Retinal pigment epithelial cell (primary cell): ENCODE measurements at regions not wholly inside any gene's neighbourhood (a gene's known extent, or its start where the extent isn't known, plus 50 kb on each side); places are given as distances from the start of the nearest gene placed in this dataset.

ENCODE experiments used
- DNase-seq: peaks from one replicate; pipeline ENCODE4 v3.0.0-alpha.2; 2010; ENCODE audit warnings: low read depth
- H3K4me3 ChIP-seq: 2 replicates; pipeline ENCODE4 v1.5.1; 2011; ENCODE audit warnings: mild to moderate bottlenecking, low read length, control low read depth, moderate library complexity
- CTCF ChIP-seq: conservative IDR thresholded peaks from 2 replicates; pipeline ENCODE4 v1.5.1; 2011; ENCODE audit warnings: low read depth, low read length, control low read depth, inconsistent platforms

- no peak for DNase-seq
- H3K4me3 ChIP-seq = no peak overlapping the region
- no peak for TF ChIP-seq CTCF
These were observed 359.5 kb upstream of the ANKRD30A start for GRCh38 chr10:36765782-36766414.

GRCh38 chr10:36764823-36765222, 360.6 kb upstream of the ANKRD30A start:
- TF ChIP-seq CTCF = no peak
- no peak overlapping the region for H3K4me3 ChIP-seq
- DNase-seq = no peak

- no peak overlapping the region for H3K4me3 ChIP-seq
- no peak for DNase-seq
- no peak for TF ChIP-seq CTCF
These were observed 364.3 kb upstream of the ANKRD30A start for GRCh38 chr10:36761121-36761520.

- H3K4me3 ChIP-seq = no peak overlapping the region
- TF ChIP-seq CTCF = no peak
- DNase-seq = no peak
These were observed 366.1 kb upstream of the ANKRD30A start for GRCh38 chr10:36759141-36759805.

- no peak for TF ChIP-seq CTCF
- no peak overlapping the region for H3K4me3 ChIP-seq
These were observed 377.1 kb upstream of the ANKRD30A start for GRCh38 chr10:36748128-36748871.

GRCh38 chr10:36739884-36740445, 385.4 kb upstream of the ANKRD30A start:
- no peak for TF ChIP-seq CTCF
- H3K4me3 ChIP-seq = no peak overlapping the region
- no peak for DNase-seq

More at GRCh38 chr10:36748128-36748871, 377.1 kb upstream of the ANKRD30A start:
- no peak for DNase-seq
